ENCODE measurements at regions not wholly inside any gene's neighbourhood (a gene's known extent, or its start where the extent isn't known, plus 50 kb on each side); places are given as distances from the start of the nearest gene placed in this dataset.

DNA sequence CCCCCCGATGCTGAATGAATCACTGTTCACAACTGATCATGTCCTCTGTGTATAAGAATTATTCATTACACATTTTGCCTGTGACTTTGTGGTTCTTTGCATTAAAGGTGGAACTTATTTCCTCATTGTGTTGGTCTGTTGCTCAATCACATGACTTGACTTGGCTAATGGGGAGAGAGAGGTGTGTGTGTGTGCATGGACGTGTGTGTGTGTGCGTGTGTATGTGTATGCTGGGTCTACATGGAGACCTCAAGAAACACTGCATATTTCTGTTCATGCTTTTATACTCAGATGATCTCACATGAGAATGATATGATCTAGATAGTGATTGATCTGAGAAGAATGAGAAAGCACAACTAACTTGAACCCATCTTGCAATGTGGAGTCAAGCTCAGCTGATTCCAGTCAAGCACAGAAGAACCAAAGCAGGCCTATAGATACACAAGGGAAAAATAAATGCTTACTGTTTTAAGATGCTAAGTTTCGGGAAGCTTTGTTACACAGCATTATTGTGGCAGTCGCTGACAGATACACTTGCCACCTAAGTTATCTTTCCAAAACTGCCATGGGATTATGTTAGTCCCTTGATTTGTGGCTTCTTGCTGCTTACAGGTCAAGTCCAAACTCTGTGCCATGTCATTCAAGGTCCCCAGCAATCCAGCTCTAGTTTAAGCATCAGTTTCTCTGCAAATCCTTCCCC, 167.9 kb upstream of the ZFHX3 start:
- in situ Hi-C loops (cut with HindIII; ENCODE audit: low pct_unique_long_range_greater_than_20kb, low sequenced_read_pairs) (no loop called here), intact Hi-C loops (cut with micrococcal nuclease; ENCODE audit: unreplicated experiment) (no loop called here)
- DNase-seq (ENCODE audit: low read depth, low spot score) (no peak), ATAC-seq (no peak)
- no peaks in the 10 kb centered on the region for H3K9me3 ChIP-seq (ENCODE audit: control insufficient read depth, insufficient read depth, low read depth, low read length)
- TF ChIP-seq POLR2AphosphoS5 (IDR thresholded peaks at IDR 0.05; ENCODE audit: low read depth, low read length) (no peak), TCF7L2 (IDR thresholded peaks at IDR 0.05; ENCODE audit: low read depth, low read length) (no peak), SIN3A (IDR thresholded peaks at IDR 0.05; ENCODE audit: borderline replicate concordance, insufficient read depth, low read depth, low read length) (no peak)
- TF ChIP-seq, protein P1, sequence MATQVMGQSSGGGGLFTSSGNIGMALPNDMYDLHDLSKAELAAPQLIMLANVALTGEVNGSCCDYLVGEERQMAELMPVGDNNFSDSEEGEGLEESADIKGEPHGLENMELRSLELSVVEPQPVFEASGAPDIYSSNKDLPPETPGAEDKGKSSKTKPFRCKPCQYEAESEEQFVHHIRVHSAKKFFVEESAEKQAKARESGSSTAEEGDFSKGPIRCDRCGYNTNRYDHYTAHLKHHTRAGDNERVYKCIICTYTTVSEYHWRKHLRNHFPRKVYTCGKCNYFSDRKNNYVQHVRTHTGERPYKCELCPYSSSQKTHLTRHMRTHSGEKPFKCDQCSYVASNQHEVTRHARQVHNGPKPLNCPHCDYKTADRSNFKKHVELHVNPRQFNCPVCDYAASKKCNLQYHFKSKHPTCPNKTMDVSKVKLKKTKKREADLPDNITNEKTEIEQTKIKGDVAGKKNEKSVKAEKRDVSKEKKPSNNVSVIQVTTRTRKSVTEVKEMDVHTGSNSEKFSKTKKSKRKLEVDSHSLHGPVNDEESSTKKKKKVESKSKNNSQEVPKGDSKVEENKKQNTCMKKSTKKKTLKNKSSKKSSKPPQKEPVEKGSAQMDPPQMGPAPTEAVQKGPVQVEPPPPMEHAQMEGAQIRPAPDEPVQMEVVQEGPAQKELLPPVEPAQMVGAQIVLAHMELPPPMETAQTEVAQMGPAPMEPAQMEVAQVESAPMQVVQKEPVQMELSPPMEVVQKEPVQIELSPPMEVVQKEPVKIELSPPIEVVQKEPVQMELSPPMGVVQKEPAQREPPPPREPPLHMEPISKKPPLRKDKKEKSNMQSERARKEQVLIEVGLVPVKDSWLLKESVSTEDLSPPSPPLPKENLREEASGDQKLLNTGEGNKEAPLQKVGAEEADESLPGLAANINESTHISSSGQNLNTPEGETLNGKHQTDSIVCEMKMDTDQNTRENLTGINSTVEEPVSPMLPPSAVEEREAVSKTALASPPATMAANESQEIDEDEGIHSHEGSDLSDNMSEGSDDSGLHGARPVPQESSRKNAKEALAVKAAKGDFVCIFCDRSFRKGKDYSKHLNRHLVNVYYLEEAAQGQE (IDR thresholded peaks at IDR 0.05; ENCODE audit: insufficient read depth in 1 of 2, low read depth in 2 of 2, low read length in 1 of 2) = no peak
- TF ChIP-seq, protein P2, sequence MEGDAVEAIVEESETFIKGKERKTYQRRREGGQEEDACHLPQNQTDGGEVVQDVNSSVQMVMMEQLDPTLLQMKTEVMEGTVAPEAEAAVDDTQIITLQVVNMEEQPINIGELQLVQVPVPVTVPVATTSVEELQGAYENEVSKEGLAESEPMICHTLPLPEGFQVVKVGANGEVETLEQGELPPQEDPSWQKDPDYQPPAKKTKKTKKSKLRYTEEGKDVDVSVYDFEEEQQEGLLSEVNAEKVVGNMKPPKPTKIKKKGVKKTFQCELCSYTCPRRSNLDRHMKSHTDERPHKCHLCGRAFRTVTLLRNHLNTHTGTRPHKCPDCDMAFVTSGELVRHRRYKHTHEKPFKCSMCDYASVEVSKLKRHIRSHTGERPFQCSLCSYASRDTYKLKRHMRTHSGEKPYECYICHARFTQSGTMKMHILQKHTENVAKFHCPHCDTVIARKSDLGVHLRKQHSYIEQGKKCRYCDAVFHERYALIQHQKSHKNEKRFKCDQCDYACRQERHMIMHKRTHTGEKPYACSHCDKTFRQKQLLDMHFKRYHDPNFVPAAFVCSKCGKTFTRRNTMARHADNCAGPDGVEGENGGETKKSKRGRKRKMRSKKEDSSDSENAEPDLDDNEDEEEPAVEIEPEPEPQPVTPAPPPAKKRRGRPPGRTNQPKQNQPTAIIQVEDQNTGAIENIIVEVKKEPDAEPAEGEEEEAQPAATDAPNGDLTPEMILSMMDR (IDR thresholded peaks at IDR 0.05) = no peak
- H3K27me3 ChIP-seq (ENCODE audit: control insufficient read depth, insufficient read depth, low read length) = no peaks in the 10 kb centered on the region
- CTCF ChIA-PET = no interaction called here
- H3K27ac ChIP-seq (ENCODE audit: low read length) = no peak overlapping the region
- no TSS peak for BruUV-seq (replicated peaks)
- H3K36me3 ChIP-seq (ENCODE audit: control insufficient read depth, insufficient read depth, low read length) = no peaks in the 10 kb centered on the region
- H3K4me3 ChIP-seq (ENCODE audit: low read depth in 2 of 2, low read length in 2 of 2) = no peak overlapping the region
- POLR2A ChIA-PET = no interaction called here
- H3K4me1 ChIP-seq (ENCODE audit: control insufficient read depth, insufficient read depth, low read length) = no peaks in the 10 kb centered on the region

DNA sequence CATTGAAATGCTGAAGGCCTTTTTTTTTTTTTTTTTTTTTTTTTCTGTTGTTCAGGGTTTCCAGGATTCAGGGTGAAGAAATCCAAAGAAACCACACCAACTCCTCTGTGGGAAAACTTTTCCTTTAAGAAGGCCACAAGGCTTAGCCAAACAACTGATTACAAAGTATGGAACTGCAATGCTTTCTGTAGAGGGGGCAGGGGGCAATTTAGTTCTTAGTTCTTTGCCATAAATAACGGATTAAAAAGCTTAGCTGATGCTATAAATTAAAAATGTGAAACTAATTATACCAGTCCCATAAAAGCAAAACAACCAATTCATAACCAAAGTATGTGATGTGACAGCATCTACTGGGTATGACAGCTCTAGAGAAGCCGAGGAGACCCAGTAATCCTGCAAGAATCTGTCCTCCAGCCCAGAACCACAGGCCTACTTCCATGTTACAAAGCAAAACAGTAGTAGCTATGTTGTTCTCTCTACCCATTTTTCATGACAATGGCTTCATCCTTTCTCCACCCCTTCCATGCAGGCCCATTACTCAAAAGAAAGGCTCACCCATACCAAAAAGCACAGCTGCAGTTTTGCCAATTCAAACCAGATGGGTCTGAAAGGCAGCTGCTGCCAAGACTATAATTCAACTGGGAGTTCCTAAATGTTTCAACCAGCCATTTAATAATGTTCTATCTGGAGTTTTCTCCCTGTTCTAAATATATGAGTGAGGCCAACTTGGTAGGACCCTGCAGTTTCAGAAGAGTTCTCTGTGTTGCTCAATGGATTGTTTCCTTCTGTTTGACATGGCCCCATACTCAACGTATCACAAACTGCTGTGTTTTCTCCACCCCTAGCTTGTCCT, 167.1 kb upstream of the ZFHX3 start:
- in situ Hi-C loops (cut with HindIII; ENCODE audit: low pct_unique_long_range_greater_than_20kb, low sequenced_read_pairs) (no loop called here), intact Hi-C loops (cut with micrococcal nuclease; ENCODE audit: unreplicated experiment) (no loop called here)
- BruUV-seq (replicated peaks) = no TSS peak
- Histone ChIP-seq H3K36me3 (ENCODE audit: control insufficient read depth, insufficient read depth, low read length) (no peaks in the 10 kb centered on the region), H3K27ac (ENCODE audit: low read length) (no peak overlapping the region), H3K4me1 (ENCODE audit: control insufficient read depth, insufficient read depth, low read length) (no peaks in the 10 kb centered on the region), H3K4me3 (ENCODE audit: low read depth in 2 of 2, low read length in 2 of 2) (no peak overlapping the region), H3K9me3 (ENCODE audit: control insufficient read depth, insufficient read depth, low read depth, low read length) (no peaks in the 10 kb centered on the region), H3K27me3 (ENCODE audit: control insufficient read depth, insufficient read depth, low read length) (no peaks in the 10 kb centered on the region)
- CTCF ChIA-PET = no interaction called here
- TF ChIP-seq TCF7L2 (IDR thresholded peaks at IDR 0.05; ENCODE audit: low read depth, low read length) (no peak), POLR2AphosphoS5 (IDR thresholded peaks at IDR 0.05; ENCODE audit: low read depth, low read length) (no peak), SIN3A (IDR thresholded peaks at IDR 0.05; ENCODE audit: borderline replicate concordance, insufficient read depth, low read depth, low read length) (no peak)
- TF ChIP-seq, protein P2 (IDR thresholded peaks at IDR 0.05) = no peak
- TF ChIP-seq, protein P1 (IDR thresholded peaks at IDR 0.05; ENCODE audit: insufficient read depth in 1 of 2, low read depth in 2 of 2, low read length in 1 of 2) = no peak
- POLR2A ChIA-PET = no interaction called here
- no peak for ATAC-seq
- DNase-seq (ENCODE audit: low read depth, low spot score) = no peak

Measured in Panc1 (cell line).